Stimulated activated naive B cell treated with anti-CD40 and anti-IgM and Interleukin-4, amounts not matched to agents 10 μg/mL and 1 μg/mL and 100 μg/mL, for 72 hours (primary cell): ENCODE measurements at regions not wholly inside any gene's neighbourhood (a gene's known extent, or its start where the extent isn't known, plus 50 kb on each side); places are given as distances from the start of the nearest gene placed in this dataset.
A peak's percentile ranks its signal among the peaks of the same experiment; 100 is the strongest.

Source experiments
- ATAC-seq, 2 donors: fragments of 150-1000 bp; cut with Tn5 transposase; replicated peaks; 2 replicates each; pipeline ENCODE4 v1.10.0; 2021; ENCODE audit warnings: moderate library complexity in 1 of 2
- DNase-seq: peaks from one replicate; pipeline ENCODE4 v3.0.0; 2021
- H3K27ac Mint-ChIP-seq: one replicate; pipeline ENCODE4 v1.8.0; 2022; ENCODE audit warnings: mild to moderate bottlenecking, mixed read lengths
- H3K27me3 Mint-ChIP-seq, 2 donors: one replicate each; pipeline ENCODE4 v1.8.0; 2022; ENCODE audit warnings: mixed read lengths in 2 of 2
- H3K36me3 Mint-ChIP-seq, 2 donors: one replicate each; pipeline ENCODE4 v1.8.0; 2022; ENCODE audit warnings: mixed read lengths in 2 of 2, mild to moderate bottlenecking in 1 of 2
- H3K4me1 Mint-ChIP-seq, 2 donors: one replicate each; pipeline ENCODE4 v1.8.0; 2022; ENCODE audit warnings: mixed read lengths in 2 of 2, mild to moderate bottlenecking in 1 of 2
- H3K4me3 Mint-ChIP-seq, 2 donors: one replicate each; pipeline ENCODE4 v1.8.0; 2022; ENCODE audit warnings: mild to moderate bottlenecking in 2 of 2, mixed read lengths in 2 of 2, moderate library complexity in 1 of 2
- H3K9me3 Mint-ChIP-seq, 2 donors: one replicate each; pipeline ENCODE4 v1.8.0; 2022; ENCODE audit warnings: mixed read lengths in 2 of 2, mild to moderate bottlenecking in 1 of 2

DNA sequence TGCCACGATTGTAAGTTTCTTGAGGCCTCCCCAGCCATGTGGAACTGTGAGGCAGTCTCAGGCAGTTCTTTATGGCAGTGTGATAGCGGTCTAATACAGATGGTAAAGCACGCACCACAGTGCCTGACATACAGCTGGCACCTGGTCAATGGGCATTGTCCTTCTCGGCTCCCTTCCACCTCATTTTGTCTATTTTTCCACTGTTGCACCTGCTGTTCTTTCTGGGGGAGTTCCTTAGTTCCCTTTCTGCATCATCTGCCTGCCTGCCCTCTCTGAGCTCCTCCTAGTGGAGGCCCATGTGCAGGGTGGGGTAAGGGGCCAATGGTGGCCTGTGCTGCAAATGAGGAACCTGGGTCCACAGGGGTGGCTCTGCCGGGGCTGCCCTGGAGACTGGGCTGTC lies 157.6 kb downstream of the LPIN1 start:
- DNase-seq (peak; percentile 52), ATAC-seq (peak; percentile 94 to 97)
- Mint-ChIP-seq H3K4me3 (peak overlapping the region; percentile 18 to 62), H3K27me3 (no peaks in the 10 kb centered on the region), H3K27ac (peak overlapping the region; percentile 82), H3K9me3 (peaks cover 6 to 7% of the 10 kb centered on the region in 2 donors), H3K4me1 (peaks cover 24 to 30% of the 10 kb centered on the region in 2 donors), H3K36me3 (peaks cover 3 to 12% of the 10 kb centered on the region in 2 donors)

DNA sequence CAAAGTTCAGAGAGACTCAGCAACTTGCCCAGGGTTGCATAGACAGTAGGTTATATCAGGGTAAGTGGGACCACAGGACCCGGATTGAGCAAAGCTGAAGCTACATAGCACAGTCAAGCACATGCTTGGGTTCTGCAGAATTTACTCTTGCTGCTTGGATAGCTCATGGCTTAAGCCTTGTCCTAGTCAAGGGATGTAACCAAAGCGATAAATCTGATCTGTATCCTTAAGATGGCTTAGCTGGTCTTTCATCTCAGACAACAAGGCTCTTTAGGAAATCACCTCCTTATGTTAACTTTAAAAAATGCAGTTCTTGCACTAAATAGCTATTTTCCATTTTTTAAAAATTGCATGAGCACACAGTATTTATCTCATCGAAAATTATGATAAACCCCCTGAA lies 158.5 kb downstream of the LPIN1 start:
- DNase-seq = no peak
- H3K4me3 Mint-ChIP-seq = no peak overlapping the region
- H3K27ac Mint-ChIP-seq = no peak overlapping the region
- no peaks in the 10 kb centered on the region for H3K27me3 Mint-ChIP-seq
- peaks cover 24 to 36% of the 10 kb centered on the region in 2 donors for H3K4me1 Mint-ChIP-seq
- ATAC-seq = no peak
- H3K9me3 Mint-ChIP-seq = peaks cover 6 to 7% of the 10 kb centered on the region in 2 donors
- H3K36me3 Mint-ChIP-seq = peaks cover 3 to 12% of the 10 kb centered on the region in 2 donors

DNA sequence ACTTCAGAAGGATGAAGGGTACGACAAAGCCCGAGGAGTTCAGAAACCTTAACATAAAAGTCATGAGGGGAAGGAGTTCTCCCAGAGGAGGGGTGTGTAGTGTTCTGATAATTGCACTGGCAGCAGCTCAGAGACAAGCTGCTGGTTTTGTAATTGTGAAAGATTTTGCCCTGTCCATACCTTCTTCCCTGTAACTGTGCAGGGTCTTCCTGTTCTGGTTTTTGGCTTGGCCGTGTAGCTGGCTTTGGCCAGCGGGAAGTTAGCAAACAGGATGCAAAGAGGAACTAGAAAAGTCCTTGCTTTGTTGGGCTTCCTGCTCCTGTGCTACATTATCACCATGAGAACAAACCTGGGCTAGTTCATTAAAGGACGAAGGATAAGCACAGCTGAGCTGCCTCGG lies 160.8 kb downstream of the LPIN1 start:
- H3K27ac Mint-ChIP-seq = peak overlapping the region; percentile 39
- H3K36me3 Mint-ChIP-seq = peaks cover 3 to 9% of the 10 kb centered on the region in 2 donors
- peak overlapping the region in 1 of 2 donors; percentile 6 for H3K4me3 Mint-ChIP-seq
- H3K4me1 Mint-ChIP-seq = peaks cover 24 to 30% of the 10 kb centered on the region in 2 donors
- no peaks in the 10 kb centered on the region for H3K27me3 Mint-ChIP-seq
- ATAC-seq (no peak), DNase-seq (no peak)
- peaks cover 6 to 7% of the 10 kb centered on the region in 2 donors for H3K9me3 Mint-ChIP-seq

DNA sequence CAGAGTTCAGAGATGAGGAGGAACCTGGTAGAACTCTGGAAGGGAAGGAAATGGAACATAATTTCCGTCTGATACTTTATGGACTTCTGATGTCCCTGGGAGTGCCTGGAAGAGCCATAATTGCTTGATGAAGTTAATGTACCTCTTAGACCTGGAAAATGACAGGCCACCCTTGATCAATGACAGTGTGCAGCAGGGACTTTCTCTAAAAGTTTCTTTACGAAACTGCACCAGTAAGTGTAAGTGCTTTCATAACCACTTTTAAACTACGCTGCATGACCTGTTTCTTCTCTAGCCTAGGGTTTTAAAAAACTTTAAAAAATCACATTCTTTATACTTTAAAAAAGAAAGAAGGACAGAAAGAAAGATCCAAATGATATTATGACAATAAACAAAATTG lies 164.5 kb downstream of the LPIN1 start:
- H3K27ac Mint-ChIP-seq = no peak overlapping the region

DNA sequence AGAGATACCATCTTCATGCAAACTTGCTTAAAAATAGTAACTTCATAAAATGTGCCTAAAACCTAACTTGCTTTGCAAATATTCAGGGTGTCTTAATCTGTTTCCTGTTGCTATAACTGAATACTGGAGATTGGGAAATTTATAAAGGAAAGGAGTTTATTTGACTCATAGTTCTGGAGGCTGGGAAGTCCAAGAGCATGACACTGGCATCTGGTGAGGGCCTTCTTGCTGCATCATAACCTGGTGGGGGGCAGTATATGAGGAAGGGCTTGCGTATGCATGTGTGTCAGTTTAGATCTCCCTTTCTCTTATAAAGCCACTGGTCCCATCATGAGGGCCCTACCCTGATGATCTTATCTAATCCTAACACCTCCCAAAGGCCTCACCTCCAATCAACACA lies 166.5 kb downstream of the LPIN1 start:
- ATAC-seq = no peak

More for the DNA sequence above, 164.5 kb downstream of the LPIN1 start:
- Mint-ChIP-seq H3K36me3 (peaks cover 2 to 7% of the 10 kb centered on the region in 2 donors), H3K4me1 (peaks cover 11 to 28% of the 10 kb centered on the region in 2 donors), H3K4me3 (no peak overlapping the region), H3K9me3 (peaks cover 4 to 9% of the 10 kb centered on the region in 2 donors), H3K27me3 (no peaks in the 10 kb centered on the region)
- ATAC-seq (no peak), DNase-seq (no peak)

DNA sequence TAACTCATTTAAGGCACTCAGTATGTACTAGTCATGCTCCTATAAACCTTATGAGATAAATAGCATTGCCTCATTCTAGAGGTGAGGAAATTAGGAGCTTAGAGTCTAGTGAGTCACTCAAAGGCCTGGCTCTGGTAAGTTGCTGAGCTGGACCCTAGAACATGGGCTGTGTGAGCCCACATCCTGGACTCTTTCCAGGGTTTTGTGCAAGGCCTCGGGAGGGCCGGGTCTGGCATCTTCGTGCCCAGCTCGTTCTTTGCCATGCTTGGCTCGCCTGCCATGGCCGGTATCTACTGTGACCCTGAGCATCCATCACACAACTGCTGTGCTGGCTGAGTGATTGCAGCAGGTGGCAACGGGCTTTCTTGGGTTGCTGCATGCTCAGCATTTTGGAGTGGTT lies 168.0 kb downstream of the LPIN1 start:
- no peak overlapping the region for H3K27ac Mint-ChIP-seq
- peaks cover 5 to 16% of the 10 kb centered on the region in 2 donors for H3K4me1 Mint-ChIP-seq
- H3K36me3 Mint-ChIP-seq = peaks cover 2 to 7% of the 10 kb centered on the region in 2 donors
- peaks cover 4 to 9% of the 10 kb centered on the region in 2 donors for H3K9me3 Mint-ChIP-seq
- H3K27me3 Mint-ChIP-seq = no peaks in the 10 kb centered on the region
- no peak for DNase-seq
- ATAC-seq = no peak
- no peak overlapping the region for H3K4me3 Mint-ChIP-seq

More for the DNA sequence above, 166.5 kb downstream of the LPIN1 start:
- peaks cover 4 to 9% of the 10 kb centered on the region in 2 donors for H3K9me3 Mint-ChIP-seq
- peaks cover 5 to 18% of the 10 kb centered on the region in 2 donors for H3K4me1 Mint-ChIP-seq
- H3K27me3 Mint-ChIP-seq = no peaks in the 10 kb centered on the region
- H3K4me3 Mint-ChIP-seq = no peak overlapping the region
- no peak overlapping the region for H3K27ac Mint-ChIP-seq
- DNase-seq = no peak
- H3K36me3 Mint-ChIP-seq = peaks cover 2 to 7% of the 10 kb centered on the region in 2 donors

DNA sequence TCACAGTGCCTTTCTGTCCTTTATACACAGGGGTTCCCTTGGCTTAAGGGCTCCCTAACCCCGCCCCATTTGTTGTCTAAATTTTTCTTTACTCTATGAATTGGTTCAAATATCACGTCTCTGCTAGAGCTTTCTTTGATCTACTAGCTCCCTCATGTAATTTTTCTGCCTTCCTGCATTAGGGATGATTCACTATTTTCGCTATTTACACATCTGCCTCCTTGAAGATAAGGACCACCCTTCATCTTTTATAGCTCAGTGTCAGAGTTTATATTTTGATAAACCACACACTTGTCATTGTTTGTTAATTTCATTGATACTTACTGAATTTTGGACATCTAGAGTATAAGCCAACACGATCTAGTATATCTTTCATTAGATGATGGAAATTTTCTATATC lies 169.2 kb downstream of the LPIN1 start:
- Mint-ChIP-seq H3K36me3 (peaks cover 2 to 7% of the 10 kb centered on the region in 2 donors), H3K4me1 (peaks cover 5 to 14% of the 10 kb centered on the region in 2 donors), H3K4me3 (no peak overlapping the region), H3K27ac (no peak overlapping the region), H3K27me3 (no peaks in the 10 kb centered on the region), H3K9me3 (peaks cover 4 to 9% of the 10 kb centered on the region in 2 donors)
- ATAC-seq (no peak), DNase-seq (no peak)

DNA sequence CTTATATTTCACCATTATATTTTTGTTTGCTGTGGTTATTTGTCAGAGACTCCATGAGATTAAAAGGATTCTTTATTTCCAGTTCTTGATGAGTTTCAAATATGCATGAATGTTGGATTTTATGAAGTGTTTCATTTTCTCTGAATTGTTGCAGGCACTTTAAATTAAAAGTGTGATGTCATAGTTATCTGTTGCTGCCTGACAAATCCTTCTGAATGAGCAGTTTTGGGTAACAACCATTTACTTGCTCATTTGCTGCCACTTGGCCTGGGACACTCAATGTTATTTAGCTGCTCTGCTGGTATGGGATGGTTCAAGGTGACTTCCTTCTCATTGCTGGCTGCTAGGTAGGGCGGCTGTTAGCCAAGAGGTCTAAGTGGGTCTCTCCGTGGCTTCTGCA lies 173.5 kb downstream of the LPIN1 start:
- Mint-ChIP-seq H3K27ac (no peak overlapping the region), H3K9me3 (no peaks in the 10 kb centered on the region), H3K36me3 (no peaks in the 10 kb centered on the region), H3K4me3 (no peak overlapping the region), H3K4me1 (peaks cover 5 to 6% of the 10 kb centered on the region in 2 donors), H3K27me3 (peaks cover 4 to 6% of the 10 kb centered on the region in 2 donors)
- DNase-seq (no peak), ATAC-seq (no peak)

DNA sequence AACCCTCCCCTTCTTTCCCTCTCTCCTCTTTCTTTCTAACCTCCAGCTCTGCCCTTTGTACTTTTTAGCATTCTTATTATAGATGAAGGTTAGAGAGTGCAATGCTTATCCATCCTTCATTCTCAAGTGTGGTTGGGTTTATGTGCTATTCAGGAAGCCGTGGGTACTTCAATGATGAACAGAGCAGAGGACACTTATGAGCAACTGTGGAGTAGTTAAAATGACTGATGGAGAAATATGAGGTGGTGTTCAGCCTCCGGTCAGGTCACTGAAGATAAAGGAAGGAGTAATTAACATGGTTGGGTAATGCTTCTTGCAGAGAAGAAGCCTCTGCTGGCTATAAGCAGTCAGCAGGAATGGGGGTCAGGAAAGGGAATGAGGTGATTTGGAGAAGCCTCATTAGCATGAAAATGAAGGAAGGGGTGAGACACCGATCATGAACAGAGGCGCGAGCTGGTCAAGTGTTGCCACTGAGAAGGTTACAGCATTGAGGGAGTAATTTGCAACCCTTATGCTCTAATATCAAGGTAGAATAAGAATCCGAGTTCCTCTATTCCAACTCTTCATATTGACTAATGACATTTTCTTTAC lies 174.7 kb downstream of the LPIN1 start:
- no peak for DNase-seq
- Mint-ChIP-seq H3K9me3 (no peaks in the 10 kb centered on the region), H3K36me3 (no peaks in the 10 kb centered on the region)

DNA sequence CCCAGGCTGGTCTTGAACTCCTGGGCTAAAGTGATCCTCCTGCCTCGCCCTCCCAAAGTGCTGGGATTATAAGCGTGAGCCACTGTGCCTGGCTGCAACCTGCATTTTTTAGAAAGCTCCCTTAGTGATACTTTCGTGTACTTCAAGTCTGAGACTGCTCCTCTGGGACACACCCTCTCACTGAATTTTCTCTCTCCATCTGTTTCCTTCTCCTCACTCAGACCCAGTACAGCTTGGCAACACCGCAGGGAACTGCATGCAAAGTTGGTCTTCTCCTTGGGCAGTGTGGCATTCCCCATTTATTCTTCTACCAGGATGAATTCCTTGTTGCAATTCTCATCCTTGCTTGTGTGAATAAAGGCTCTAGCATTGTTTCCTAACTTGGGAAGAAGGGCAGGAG lies 175.9 kb downstream of the LPIN1 start:
- Mint-ChIP-seq H3K4me1 (peaks cover 5 to 6% of the 10 kb centered on the region in 2 donors), H3K4me3 (no peak overlapping the region), H3K27ac (no peak overlapping the region), H3K27me3 (peaks cover 4 to 6% of the 10 kb centered on the region in 2 donors), H3K36me3 (no peaks in the 10 kb centered on the region), H3K9me3 (no peaks in the 10 kb centered on the region)
- ATAC-seq = no peak
- no peak for DNase-seq

More for the DNA sequence above, 174.7 kb downstream of the LPIN1 start:
- H3K27ac Mint-ChIP-seq = no peak overlapping the region
- H3K4me1 Mint-ChIP-seq = peaks cover 5 to 6% of the 10 kb centered on the region in 2 donors
- ATAC-seq = no peak
- no peak overlapping the region for H3K4me3 Mint-ChIP-seq
- peaks cover 4 to 6% of the 10 kb centered on the region in 2 donors for H3K27me3 Mint-ChIP-seq

DNA sequence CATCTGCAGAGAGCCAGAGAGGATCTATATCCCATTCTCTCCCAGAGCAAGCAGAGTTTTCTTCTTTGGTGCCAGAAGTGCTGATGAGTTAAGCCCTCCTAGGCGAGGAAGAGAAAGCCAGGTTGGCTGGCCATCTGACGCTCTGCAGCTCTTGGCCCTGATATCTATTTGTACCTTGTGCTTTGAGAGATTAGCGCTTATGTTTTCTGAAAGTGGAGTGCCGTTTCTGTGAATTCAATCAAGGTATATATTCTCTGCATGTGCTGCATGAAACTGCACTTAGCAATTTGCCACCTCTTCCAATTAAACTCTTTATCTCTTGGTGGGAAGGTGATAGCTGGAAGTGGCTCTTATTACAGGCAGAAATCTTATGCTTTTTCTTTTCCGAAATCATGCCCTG lies 177.5 kb downstream of the LPIN1 start:
- no peak overlapping the region for H3K27ac Mint-ChIP-seq
- peaks cover 4 to 6% of the 10 kb centered on the region in 2 donors for H3K27me3 Mint-ChIP-seq
- no peaks in the 10 kb centered on the region for H3K9me3 Mint-ChIP-seq
- no peak for ATAC-seq
- DNase-seq = no peak
- H3K4me1 Mint-ChIP-seq = peaks cover 5 to 6% of the 10 kb centered on the region in 2 donors
- no peaks in the 10 kb centered on the region for H3K36me3 Mint-ChIP-seq
- no peak overlapping the region for H3K4me3 Mint-ChIP-seq

DNA sequence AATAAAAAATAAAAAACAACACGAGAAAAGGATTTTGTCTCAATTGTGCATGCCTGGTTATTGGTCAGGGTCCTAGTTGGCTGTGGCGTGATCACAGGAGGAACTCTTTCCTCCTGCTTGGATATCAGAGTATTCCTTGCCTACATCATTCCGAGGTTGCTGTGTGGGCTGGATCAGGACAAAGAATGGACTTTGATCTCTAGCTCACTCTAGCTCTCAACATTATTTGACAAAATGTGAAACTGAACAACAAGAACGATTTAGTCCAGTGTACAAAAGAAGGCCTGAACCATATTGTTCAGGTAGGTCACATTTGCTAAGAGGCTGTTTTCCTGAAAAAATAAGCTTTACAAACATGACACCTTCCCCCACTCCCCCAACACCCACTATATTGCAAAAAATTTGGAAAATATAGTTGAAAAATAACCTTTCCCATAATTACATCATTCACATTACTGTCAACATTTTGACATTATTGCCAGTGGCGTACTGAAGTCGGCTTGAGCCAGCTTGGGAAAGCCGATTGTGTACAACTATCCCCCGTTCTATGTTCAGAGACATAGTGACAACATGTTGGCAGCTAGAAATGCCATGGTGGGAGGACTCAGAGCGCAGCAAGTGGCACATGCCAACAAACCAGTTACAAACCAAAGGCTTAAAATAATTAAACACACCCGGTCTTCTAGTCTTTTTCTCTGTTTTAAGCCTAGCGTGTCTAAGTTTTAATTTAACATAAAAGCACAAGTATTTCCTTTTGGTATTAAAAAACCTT lies 179.0 kb downstream of the LPIN1 start:
- Mint-ChIP-seq H3K27ac (no peak overlapping the region), H3K36me3 (no peaks in the 10 kb centered on the region), H3K27me3 (peaks cover 4 to 6% of the 10 kb centered on the region in 2 donors), H3K4me3 (no peak overlapping the region), H3K9me3 (no peaks in the 10 kb centered on the region), H3K4me1 (peaks cover 10 to 11% of the 10 kb centered on the region in 2 donors)
- ATAC-seq (no peak), DNase-seq (no peak)

DNA sequence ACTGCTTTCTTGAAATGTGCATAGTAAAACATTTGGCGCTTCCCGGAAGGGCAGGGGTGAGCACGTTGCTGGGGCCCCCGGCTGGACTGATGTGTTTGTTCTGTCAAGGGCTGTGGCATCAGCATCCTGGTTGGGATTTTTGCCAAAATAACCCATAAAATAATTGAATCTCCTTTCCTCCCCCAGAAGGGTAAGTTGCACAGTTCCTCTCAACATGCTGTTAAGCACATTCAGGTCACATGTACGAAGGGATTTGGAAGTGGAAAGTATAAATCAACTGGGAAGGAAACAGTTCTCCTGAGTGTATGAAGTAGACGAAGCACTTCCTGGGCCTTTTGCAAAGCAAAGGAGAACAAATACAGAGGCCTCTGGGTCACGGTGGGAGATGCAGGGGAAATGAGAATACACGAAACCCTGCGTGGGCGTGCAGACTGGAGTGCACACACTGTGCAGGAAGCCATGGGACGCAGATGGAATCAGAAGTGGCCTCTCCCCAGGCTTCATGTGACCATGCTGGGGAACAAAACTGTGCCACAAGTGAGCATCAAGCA lies 183.9 kb downstream of the LPIN1 start:
- H3K27ac Mint-ChIP-seq = no peak overlapping the region
- H3K36me3 Mint-ChIP-seq = peaks cover 5 to 6% of the 10 kb centered on the region in 2 donors
- H3K9me3 Mint-ChIP-seq = peaks cover 8 to 10% of the 10 kb centered on the region in 2 donors
- H3K4me3 Mint-ChIP-seq = no peak overlapping the region
- ATAC-seq (peak; percentile 35 to 50), DNase-seq (peak; percentile 12)
- H3K27me3 Mint-ChIP-seq = no peaks in the 10 kb centered on the region
- peaks cover 21 to 32% of the 10 kb centered on the region in 2 donors for H3K4me1 Mint-ChIP-seq

DNA sequence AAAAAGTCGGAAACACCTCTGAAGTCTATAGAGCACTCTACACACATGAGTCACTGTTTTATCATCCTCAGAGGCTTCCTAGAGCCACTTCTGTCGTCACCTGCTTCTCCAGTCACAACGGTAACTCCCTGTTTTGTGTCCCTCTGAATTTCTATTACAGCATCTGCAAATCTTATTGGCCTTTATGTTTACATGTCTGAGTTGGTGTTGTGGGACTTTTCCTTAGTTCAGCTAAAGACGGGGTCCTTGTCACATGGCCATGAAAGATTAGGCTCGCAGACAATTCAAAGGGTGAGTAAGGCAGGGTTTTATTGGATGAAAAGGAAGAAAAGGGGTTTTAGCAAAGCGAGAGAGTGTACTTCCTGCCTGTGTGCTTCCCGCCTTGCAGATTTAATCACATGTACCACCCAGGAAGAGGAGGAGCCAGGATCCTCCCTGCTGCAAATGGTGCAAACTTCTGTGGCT lies 185.6 kb downstream of the LPIN1 start:
- Mint-ChIP-seq H3K27me3 (no peaks in the 10 kb centered on the region), H3K4me1 (peaks cover 21 to 32% of the 10 kb centered on the region in 2 donors), H3K36me3 (peaks cover 5 to 6% of the 10 kb centered on the region in 2 donors), H3K9me3 (peaks cover 8 to 10% of the 10 kb centered on the region in 2 donors), H3K27ac (no peak overlapping the region), H3K4me3 (no peak overlapping the region)
- ATAC-seq = no peak
- no peak for DNase-seq
